ENCODE measurements at regions not wholly inside any gene's neighbourhood (a gene's known extent, or its start where the extent isn't known, plus 50 kb on each side); places are given as distances from the start of the nearest gene placed in this dataset.

- ATAC-seq: no peak
- FAIRE-seq: no peak
- ChIA-PET POLR2A (no interaction called here), CTCF (no interaction called here)
- Histone ChIP-seq H3K4me2 (no peak overlapping the region), H3K9me3 (no peaks in the 10 kb centered on the region), H3K4me1 (no peaks in the 10 kb centered on the region), H3K4me3 (no peak overlapping the region), H3K27ac (no peak overlapping the region)
- TF ChIP-seq NPAS2 (CRISPR knock-in tag; IDR thresholded peaks at IDR 0.05; ENCODE audit: borderline replicate concordance) (no peak), NR3C1 (IDR thresholded peaks at IDR 0.05) (no peak), ZNF302 (CRISPR knock-in tag; IDR thresholded peaks at IDR 0.05) (no peak), CBX2 (IDR thresholded peaks at IDR 0.05; ENCODE audit: borderline replicate concordance, low read depth) (no peak), PHF8 (IDR thresholded peaks at IDR 0.05; ENCODE audit: borderline replicate concordance, low read depth) (no peak), MAZ (IDR thresholded peaks at IDR 0.05; ENCODE audit: borderline replicate concordance, low read depth, low read length) (no peak), HEYL (CRISPR knock-in tag; IDR thresholded peaks at IDR 0.05) (no peak), POLR2AphosphoS2 (conservative IDR thresholded peaks at IDR 0.05; ENCODE audit: low read length) (no peak)
- no peak for DNase-seq (ENCODE audit: low read depth in 1 of 2, low spot score in 1 of 2)
- 41% methylated on average over 7 of the region's 7 CpGs for WGBS (ENCODE audit: missing lambda C conversion rate)
Observed at GRCh38 chr11:26268980-26269660, 62.8 kb upstream of the ANO3 start.

- CTCF ChIA-PET: no interaction called here
- 21% methylated on average over 2 of the region's 2 CpGs for WGBS (ENCODE audit: missing lambda C conversion rate)
- DNase-seq (ENCODE audit: low read depth in 1 of 2, low spot score in 1 of 2) (no peak), FAIRE-seq (peak; percentile 23), ATAC-seq (no peak)
- Histone ChIP-seq H3K9me3 (no peaks in the 10 kb centered on the region), H3K4me2 (no peak overlapping the region), H3K27ac (no peak overlapping the region), H3K4me1 (no peaks in the 10 kb centered on the region), H3K4me3 (no peak overlapping the region)
- POLR2A ChIA-PET: no interaction called here
- TF ChIP-seq NFE2L2 (conservative IDR thresholded peaks at IDR 0.05; ENCODE audit: low read length) (no peak), PBX3 (IDR thresholded peaks at IDR 0.05) (no peak), RARB (CRISPR knock-in tag; IDR thresholded peaks at IDR 0.05) (no peak), MAX (IDR thresholded peaks at IDR 0.05) (no peak), ATOH8 (CRISPR knock-in tag; IDR thresholded peaks at IDR 0.05; ENCODE audit: low read depth) (no peak)
Observed at GRCh38 chr11:26271666-26272065, 60.3 kb upstream of the ANO3 start.

- H3K27ac ChIP-seq: no peak overlapping the region
- ATAC-seq (peak; percentile 85 to 90), DNase-seq (ENCODE audit: low read depth in 1 of 2, low spot score in 1 of 2) (peak; percentile 10 to 62), FAIRE-seq (no peak)
- TF ChIP-seq CTCF (IDR thresholded peaks at IDR 0.05) (peak; percentile 93), RAD21 (conservative IDR thresholded peaks at IDR 0.05 in 1 of 2, IDR thresholded peaks at IDR 0.05 in 1 of 2) (peak; percentile 88 to 90), CBX8 (IDR thresholded peaks at IDR 0.05) (no peak), MAZ (IDR thresholded peaks at IDR 0.05; ENCODE audit: borderline replicate concordance, low read depth, low read length) (no peak), GATA3 (IDR thresholded peaks at IDR 0.05; ENCODE audit: borderline replicate concordance) (no peak), SMC3 (IDR thresholded peaks at IDR 0.05) (peak; percentile 82), SREBF2 (IDR thresholded peaks at IDR 0.05) (no peak), MAX (IDR thresholded peaks at IDR 0.05) (no peak)
- POLR2A ChIA-PET: no interaction called here
- H3K9me3 ChIP-seq: no peaks in the 10 kb centered on the region
- H3K4me3 ChIP-seq: no peak overlapping the region
- WGBS (ENCODE audit: missing lambda C conversion rate): 0% methylated on average over 4 of the region's 4 CpGs
- H3K4me2 ChIP-seq: no peak overlapping the region
- CTCF ChIA-PET: interaction anchor here (0.6 to 1.6 kb wide), 3 partner anchors 13 to 295 kb away, joined by 3 to 6 read pairs (median 6); no protein-coding TSS in a partner anchor
- no peaks in the 10 kb centered on the region for H3K4me1 ChIP-seq
Observed at GRCh38 chr11:26276798-26277424, 55.0 kb upstream of the ANO3 start.

Measured in A549 (cell line).